CD4-positive, CD25-positive, alpha-beta regulatory T cell (primary cell): ENCODE measurements at regions not wholly inside any gene's neighbourhood (a gene's known extent, or its start where the extent isn't known, plus 50 kb on each side); places are given as distances from the start of the nearest gene placed in this dataset.

Source experiments
- ATAC-seq, 2 donors: fragments of 150-1000 bp; cut with Tn5 transposase; one replicate each; pipeline ENCODE4 v1.10.0; 2021; ENCODE audit warnings: low read depth in 2 of 2, moderate number of reproducible peaks in 2 of 2, moderate library complexity in 1 of 2
- DNase-seq, 3 donors: peaks; one replicate each; pipeline versions ENCODE4 v3.0.0 to v3.0.0-alpha.2; 2012 to 2022; ENCODE audit warnings: mixed read lengths in 1 of 3
- H3K27ac ChIP-seq: one replicate; pipeline ENCODE4 v1.7.0; 2013; ENCODE audit warnings: mild to moderate bottlenecking, low read length; ENCODE audit not compliant: insufficient read depth, poor library complexity, severe bottlenecking
- H3K27me3 ChIP-seq: one replicate; pipeline ENCODE4 v1.7.0; 2013; ENCODE audit warnings: low read length; ENCODE audit not compliant: control insufficient read depth, insufficient read depth
- H3K36me3 ChIP-seq: one replicate; pipeline ENCODE4 v1.7.0; 2013; ENCODE audit warnings: mild to moderate bottlenecking, low read length, moderate library complexity; ENCODE audit not compliant: control insufficient read depth, insufficient read depth
- H3K4me1 ChIP-seq: 2 replicates; pipeline ENCODE4 v1.7.0; 2013; ENCODE audit warnings: mild to moderate bottlenecking, low read length; ENCODE audit not compliant: insufficient read depth, control insufficient read depth, poor library complexity, severe bottlenecking
- H3K4me3 ChIP-seq: one replicate; pipeline ENCODE4 v1.7.0; 2013; ENCODE audit warnings: low read depth, mild to moderate bottlenecking, low read length, moderate library complexity
- H3K9me3 ChIP-seq, 2 experiments: 1 replicate in 1 of 2; 2 replicates in 1 of 2; pipeline ENCODE4 v1.7.0; 2013; ENCODE audit warnings: low read length in 2 of 2, mild to moderate bottlenecking in 1 of 2, moderate library complexity in 1 of 2; ENCODE audit not compliant: control insufficient read depth in 2 of 2
- H3K27ac Mint-ChIP-seq, 3 donors: one replicate each; pipeline ENCODE4 v1.8.0; 2020 to 2022; ENCODE audit warnings: mild to moderate bottlenecking in 3 of 3, mixed read lengths in 3 of 3, moderate library complexity in 2 of 3
- H3K27me3 Mint-ChIP-seq: one replicate; pipeline ENCODE4 v1.8.0; 2022; ENCODE audit warnings: mild to moderate bottlenecking, mixed read lengths
- H3K36me3 Mint-ChIP-seq: one replicate; pipeline ENCODE4 v1.8.0; 2020; ENCODE audit warnings: mixed read lengths
- H3K4me1 Mint-ChIP-seq, 4 donors: one replicate each; pipeline ENCODE4 v1.8.0; 2020 to 2022; ENCODE audit warnings: mixed read lengths in 4 of 4, mild to moderate bottlenecking in 1 of 4
- H3K4me3 Mint-ChIP-seq, 4 donors: one replicate each; pipeline ENCODE4 v1.8.0; 2020 to 2022; ENCODE audit warnings: mild to moderate bottlenecking in 4 of 4, mixed read lengths in 4 of 4, moderate library complexity in 3 of 4
- H3K9me3 Mint-ChIP-seq, 7 donors: one replicate each; pipeline ENCODE4 v1.8.0; 2020 to 2022; ENCODE audit warnings: mixed read lengths in 7 of 7, mild to moderate bottlenecking in 3 of 7, moderate library complexity in 2 of 7

DNA sequence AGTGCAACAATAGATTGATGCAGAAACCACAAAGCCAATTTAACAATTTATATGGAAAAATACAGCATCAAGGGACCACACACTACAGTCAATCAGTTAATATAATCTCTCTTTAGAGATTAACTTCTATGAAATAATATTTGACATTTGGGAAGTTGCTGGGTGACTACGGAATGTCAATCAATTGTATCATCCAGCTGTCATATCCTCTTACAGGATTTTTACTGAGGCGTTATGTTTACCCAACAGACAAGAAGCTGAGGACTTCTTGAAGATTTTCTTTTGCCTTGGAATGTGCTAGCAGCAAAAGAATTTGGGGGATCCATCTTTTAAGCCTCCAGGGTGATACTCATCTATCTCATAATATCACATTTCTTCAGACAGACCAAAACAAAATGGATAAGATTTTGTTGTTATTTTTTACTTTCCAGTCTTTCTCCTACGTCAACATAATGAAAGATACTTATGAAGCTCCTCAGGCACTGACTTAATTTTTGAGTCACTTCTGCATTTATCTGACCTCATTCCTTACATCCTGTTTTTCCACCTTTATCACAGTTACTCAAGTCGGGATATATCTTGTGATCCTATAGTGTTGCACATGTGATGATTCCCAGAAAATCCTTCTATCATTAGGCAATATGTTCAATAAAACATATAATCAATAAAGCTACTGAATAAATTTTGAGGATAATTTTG is 227.2 kb upstream of the SPHKAP start:
- no peaks in the 10 kb centered on the region for H3K4me1 Mint-ChIP-seq

GRCh38 chr2:228407821-228408220 is 226.3 kb upstream of the SPHKAP start:
- no peaks in the 10 kb centered on the region for H3K9me3 ChIP-seq
- H3K4me3 ChIP-seq, result no peak overlapping the region
- H3K36me3 Mint-ChIP-seq, result no peaks in the 10 kb centered on the region
- ATAC-seq (no peak), DNase-seq (no peak)
- no peak overlapping the region for H3K4me3 Mint-ChIP-seq
- H3K36me3 ChIP-seq, result no peaks in the 10 kb centered on the region
- H3K27ac Mint-ChIP-seq, result no peak overlapping the region
- no peaks in the 10 kb centered on the region for H3K4me1 ChIP-seq
- no peaks in the 10 kb centered on the region for H3K4me1 Mint-ChIP-seq
- no peak overlapping the region for H3K27ac ChIP-seq
- no peaks in the 10 kb centered on the region for H3K27me3 Mint-ChIP-seq
- no peaks in the 10 kb centered on the region for H3K27me3 ChIP-seq
- H3K9me3 Mint-ChIP-seq, result peaks cover 0 to 9% (median 3%) of the 10 kb centered on the region in 7 donors

More for the DNA sequence above, 227.2 kb upstream of the SPHKAP start:
- no peak for DNase-seq
- no peaks in the 10 kb centered on the region for H3K27me3 Mint-ChIP-seq
- Histone ChIP-seq H3K36me3 (no peaks in the 10 kb centered on the region), H3K27ac (no peak overlapping the region), H3K27me3 (no peaks in the 10 kb centered on the region), H3K9me3 (no peaks in the 10 kb centered on the region), H3K4me1 (no peaks in the 10 kb centered on the region), H3K4me3 (no peak overlapping the region)
- H3K36me3 Mint-ChIP-seq, result no peaks in the 10 kb centered on the region
- H3K4me3 Mint-ChIP-seq, result no peak overlapping the region
- H3K27ac Mint-ChIP-seq, result no peak overlapping the region
- no peak for ATAC-seq
- H3K9me3 Mint-ChIP-seq, result peaks cover 0 to 9% (median 3%) of the 10 kb centered on the region in 7 donors

GRCh38 chr2:228401065-228401912 is 219.8 kb upstream of the SPHKAP start:
- DNase-seq (no peak), ATAC-seq (no peak)
- Mint-ChIP-seq H3K4me1 (no peaks in the 10 kb centered on the region), H3K27ac (no peak overlapping the region), H3K27me3 (no peaks in the 10 kb centered on the region), H3K9me3 (peaks cover 2 to 20% (median 8%) of the 10 kb centered on the region in 7 donors), H3K4me3 (no peak overlapping the region), H3K36me3 (no peaks in the 10 kb centered on the region)
- Histone ChIP-seq H3K27me3 (no peaks in the 10 kb centered on the region), H3K4me1 (no peaks in the 10 kb centered on the region), H3K9me3 (peaks cover 0 to 1% of the 10 kb centered on the region in 2 experiments), H3K36me3 (no peaks in the 10 kb centered on the region), H3K4me3 (no peak overlapping the region), H3K27ac (no peak overlapping the region)

DNA sequence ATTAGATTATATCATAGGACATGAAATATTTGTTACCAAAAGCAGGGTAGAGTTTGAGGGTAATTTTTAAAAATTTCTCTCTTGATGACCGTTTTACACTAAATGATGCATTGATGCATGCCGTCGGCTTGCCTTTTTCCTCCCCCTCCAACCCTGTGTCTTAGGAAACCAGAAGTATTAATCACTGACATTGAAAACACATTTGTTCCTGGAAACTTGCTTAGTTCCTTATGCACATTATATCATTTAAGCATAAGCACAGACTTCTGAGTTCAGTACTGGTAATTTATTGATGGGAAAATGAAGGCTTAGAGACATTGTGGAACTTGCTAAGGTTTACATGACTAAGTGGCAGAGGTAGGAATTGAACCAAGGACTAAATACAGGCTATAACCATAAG is 206.3 kb upstream of the SPHKAP start:
- Histone ChIP-seq H3K27me3 (no peaks in the 10 kb centered on the region), H3K36me3 (no peaks in the 10 kb centered on the region), H3K9me3 (no peaks in the 10 kb centered on the region), H3K4me1 (no peaks in the 10 kb centered on the region), H3K4me3 (no peak overlapping the region), H3K27ac (no peak overlapping the region)
- no peak overlapping the region for H3K4me3 Mint-ChIP-seq
- peaks cover 0 to 12% (median 2%) of the 10 kb centered on the region in 7 donors for H3K9me3 Mint-ChIP-seq
- H3K27ac Mint-ChIP-seq, result no peak overlapping the region
- H3K27me3 Mint-ChIP-seq, result no peaks in the 10 kb centered on the region
- DNase-seq (no peak), ATAC-seq (no peak)
- no peaks in the 10 kb centered on the region for H3K36me3 Mint-ChIP-seq
- H3K4me1 Mint-ChIP-seq, result no peaks in the 10 kb centered on the region

DNA sequence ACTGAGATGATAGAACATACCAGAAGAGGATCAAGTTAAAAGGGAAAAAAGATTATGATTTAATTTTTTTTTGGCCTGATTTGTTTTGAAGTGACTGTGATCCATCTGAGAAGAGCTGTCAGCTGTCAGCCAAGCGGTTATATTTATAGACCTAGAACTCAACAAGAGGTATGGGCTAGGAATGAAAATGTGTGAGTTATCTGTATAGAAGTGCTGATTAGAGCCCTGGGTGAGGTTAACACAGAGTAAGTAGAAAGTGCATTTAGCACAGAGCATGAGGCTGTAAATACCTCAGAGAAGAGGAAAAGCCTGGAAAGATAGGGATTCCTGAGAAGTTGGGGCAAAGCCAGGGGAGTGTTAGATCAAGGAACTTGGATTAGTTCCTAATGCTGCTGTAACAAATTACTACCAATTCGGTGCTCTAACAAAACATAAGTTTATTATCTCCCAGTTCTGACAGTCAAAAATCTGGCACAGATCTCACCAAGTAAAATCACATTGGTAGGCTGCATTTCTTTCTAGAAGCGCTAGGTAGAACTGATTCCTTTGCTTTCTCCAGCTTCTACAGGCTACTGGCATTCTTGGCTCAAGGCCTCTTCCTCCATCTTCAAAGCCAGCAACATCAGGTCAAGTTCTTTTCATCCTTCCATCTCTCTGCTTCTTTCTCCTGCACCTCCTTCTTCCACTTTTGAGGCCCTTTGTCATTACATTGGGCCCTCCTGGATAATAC is 197.4 kb upstream of the SPHKAP start:
- ATAC-seq (no peak), DNase-seq (no peak)
- H3K27ac Mint-ChIP-seq, result no peak overlapping the region
- no peaks in the 10 kb centered on the region for H3K36me3 ChIP-seq
- H3K4me1 ChIP-seq, result no peaks in the 10 kb centered on the region
- H3K4me1 Mint-ChIP-seq, result no peaks in the 10 kb centered on the region
- H3K9me3 Mint-ChIP-seq, result peaks cover 0 to 5% (median 0%) of the 10 kb centered on the region in 7 donors
- H3K27me3 Mint-ChIP-seq, result peaks cover 4% of the 10 kb centered on the region
- H3K4me3 Mint-ChIP-seq, result no peak overlapping the region
- H3K27ac ChIP-seq, result no peak overlapping the region
- H3K36me3 Mint-ChIP-seq, result no peaks in the 10 kb centered on the region
- no peaks in the 10 kb centered on the region for H3K27me3 ChIP-seq
- no peaks in the 10 kb centered on the region for H3K9me3 ChIP-seq
- no peak overlapping the region for H3K4me3 ChIP-seq

- no peak for DNase-seq
- no peak overlapping the region for H3K27ac ChIP-seq
Measured at GRCh38 chr2:228378233-228378632, 196.7 kb upstream of the SPHKAP start.

DNA sequence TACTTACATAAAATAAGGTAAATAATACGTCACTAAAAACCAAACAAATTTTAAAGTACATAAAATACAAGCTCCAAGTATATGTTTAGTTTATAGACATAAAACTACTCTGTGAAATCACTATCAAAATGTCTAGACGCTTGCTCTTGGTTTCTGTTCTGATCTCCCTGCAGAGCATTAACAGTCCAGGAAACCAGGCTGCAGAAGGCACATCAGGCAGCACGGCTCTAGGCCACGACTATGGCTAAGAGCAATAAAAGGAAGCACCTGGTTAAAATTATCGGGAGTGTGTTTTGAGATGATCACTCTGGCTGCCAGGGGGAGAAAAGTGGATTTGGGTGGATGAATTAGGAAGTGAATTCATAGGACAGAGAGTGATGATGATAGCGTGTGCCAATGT is 196.0 kb upstream of the SPHKAP start:
- no peaks in the 10 kb centered on the region for H3K4me1 ChIP-seq
- H3K36me3 ChIP-seq, result no peaks in the 10 kb centered on the region
- no peaks in the 10 kb centered on the region for H3K4me1 Mint-ChIP-seq
- H3K4me3 Mint-ChIP-seq, result no peak overlapping the region
- no peak overlapping the region for H3K4me3 ChIP-seq
- H3K9me3 ChIP-seq, result no peaks in the 10 kb centered on the region
- H3K27ac Mint-ChIP-seq, result peak overlapping the region in 1 of 3 donors; percentile 28
- DNase-seq (no peak), ATAC-seq (no peak)
- H3K27ac ChIP-seq, result no peak overlapping the region
- no peaks in the 10 kb centered on the region for H3K36me3 Mint-ChIP-seq
- no peaks in the 10 kb centered on the region for H3K27me3 ChIP-seq
- peaks cover 4% of the 10 kb centered on the region for H3K27me3 Mint-ChIP-seq
- peaks cover 0 to 10% (median 3%) of the 10 kb centered on the region in 7 donors for H3K9me3 Mint-ChIP-seq

More at GRCh38 chr2:228378233-228378632, 196.7 kb upstream of the SPHKAP start:
- Histone ChIP-seq H3K27me3 (no peaks in the 10 kb centered on the region), H3K9me3 (no peaks in the 10 kb centered on the region), H3K36me3 (no peaks in the 10 kb centered on the region), H3K4me1 (no peaks in the 10 kb centered on the region), H3K4me3 (no peak overlapping the region)
- Mint-ChIP-seq H3K4me1 (no peaks in the 10 kb centered on the region), H3K36me3 (no peaks in the 10 kb centered on the region), H3K4me3 (no peak overlapping the region), H3K27me3 (peaks cover 4% of the 10 kb centered on the region), H3K9me3 (peaks cover 0 to 9% (median 3%) of the 10 kb centered on the region in 7 donors), H3K27ac (no peak overlapping the region)
- ATAC-seq, result no peak
